Motor neuron (in vitro differentiated cells): ENCODE measurements at regions not wholly inside any gene's neighbourhood (a gene's known extent, or its start where the extent isn't known, plus 50 kb on each side); places are given as distances from the start of the nearest gene placed in this dataset.

Experiments used
- ATAC-seq, 8 experiments: fragments of 200-7000 bp; cut with Tn5 transposase; replicated peaks in 6 of 8; 2 replicates each; pipeline ENCODE4 v1.8.0; 2021; ENCODE audit warnings: mild to moderate bottlenecking in 8 of 8, moderate library complexity in 8 of 8
- H3K27ac ChIP-seq, 2 donors: fragments of 250-450 bp; sonication (Bioruptor Pico); 2 replicates each; pipeline ENCODE4 v1.9.0; 2021; ENCODE audit warnings: antibody characterized with exemption in 2 of 2, mild to moderate bottlenecking in 2 of 2, moderate library complexity in 1 of 2
- H3K4me1 ChIP-seq, 2 donors: fragments of 250-450 bp; sonication (Bioruptor Pico); replicated peaks in 1 of 2; 2 replicates each; pipeline ENCODE4 v1.6.1; 2021; ENCODE audit warnings: antibody characterized with exemption in 2 of 2, mild to moderate bottlenecking in 2 of 2, moderate library complexity in 1 of 2
- H3K4me3 ChIP-seq, 5 donors: fragments of 250-450 bp; sonication (Bioruptor Pico); 2 replicates each; pipeline ENCODE4 v1.9.0; 2021; ENCODE audit warnings: antibody characterized with exemption in 5 of 5, mild to moderate bottlenecking in 5 of 5, moderate library complexity in 4 of 5
- WGBS, 10 experiments: fragments of 450-650 bp; shearing (Covaris generic); methylation state at CpG; one replicate each; pipeline ENCODE4 v1.0.0; 2022; 5-methylcytosine and 5-hydroxymethylcytosine counted together
- in situ Hi-C, 9 experiments: fragments of 400-800 bp; cut with MboI; loops; one replicate each; pipeline ENCODE4 v1.15.0; 2021; ENCODE audit warnings: low sequenced_read_pairs in 9 of 9, low pct_unique_long_range_greater_than_20kb in 2 of 9; ENCODE audit not compliant: unreplicated experiment in 9 of 9

GRCh38 chr12:60399064-60399463, 803.2 kb downstream of the SLC16A7 start:
- 80 to 100% (median 96%) methylated on average over 2 to 5 of the region's 5 CpGs for WGBS, 10 experiments
- ATAC-seq = no peak
- in situ Hi-C loops = no loop called here
- H3K4me3 ChIP-seq = no peak overlapping the region
- H3K27ac ChIP-seq = no peak overlapping the region
- H3K4me1 ChIP-seq = no peaks in the 10 kb centered on the region

GRCh38 chr12:60402996-60403395, 807.2 kb downstream of the SLC16A7 start:
- Histone ChIP-seq H3K4me1 (no peaks in the 10 kb centered on the region), H3K27ac (no peak overlapping the region), H3K4me3 (no peak overlapping the region)
- ATAC-seq = no peak
- in situ Hi-C loops = no loop called here
- 31 to 100% (median 73%) methylated on average over 2 to 3 of the region's 3 CpGs; no CpG with 5 or more reads in 1 of the 10 experiments for WGBS, 10 experiments

- WGBS, 10 experiments = 63 to 100% (median 88%) methylated on average over 1 of the region's 1 CpG; no CpG with 5 or more reads in 3 of the 10 experiments
- no peak overlapping the region for H3K27ac ChIP-seq
- no peak for ATAC-seq
- in situ Hi-C loops = no loop called here
- H3K4me3 ChIP-seq = no peak overlapping the region
- no peaks in the 10 kb centered on the region for H3K4me1 ChIP-seq
These were observed 819.5 kb downstream of the SLC16A7 start for GRCh38 chr12:60415351-60415750.

- WGBS, 10 experiments = 0 to 100% (median 61%) methylated on average over 1 to 2 of the region's 2 CpGs; no CpG with 5 or more reads in 2 of the 10 experiments
- Histone ChIP-seq H3K27ac (no peak overlapping the region), H3K4me1 (no peaks in the 10 kb centered on the region), H3K4me3 (no peak overlapping the region)
- in situ Hi-C loops = no loop called here
- no peak for ATAC-seq
These were observed 824.2 kb downstream of the SLC16A7 start for GRCh38 chr12:60419986-60420385.

- no peaks in the 10 kb centered on the region for H3K4me1 ChIP-seq
- no peak overlapping the region for H3K27ac ChIP-seq
- H3K4me3 ChIP-seq = no peak overlapping the region
- in situ Hi-C loops = no loop called here
- no peak for ATAC-seq
- 80 to 100% (median 100%) methylated on average over 1 of the region's 1 CpG; no CpG with 5 or more reads in 1 of the 10 experiments for WGBS, 10 experiments
These were observed 825.9 kb downstream of the SLC16A7 start for GRCh38 chr12:60421741-60422140.

GRCh38 chr12:60437297-60437696, 841.5 kb downstream of the SLC16A7 start:
- ATAC-seq = no peak
- Histone ChIP-seq H3K4me3 (no peak overlapping the region), H3K4me1 (no peaks in the 10 kb centered on the region), H3K27ac (no peak overlapping the region)
- 50 to 80% (median 67%) methylated on average over 1 of the region's 1 CpG; no CpG with 5 or more reads in 5 of the 10 experiments for WGBS, 10 experiments
- in situ Hi-C loops = no loop called here

- in situ Hi-C loops = no loop called here
- ATAC-seq = no peak
- Histone ChIP-seq H3K4me3 (no peak overlapping the region), H3K4me1 (no peaks in the 10 kb centered on the region), H3K27ac (no peak overlapping the region)
- WGBS, 10 experiments = 23 to 100% (median 73%) methylated on average over 1 to 4 of the region's 4 CpGs
These were observed 845.7 kb downstream of the SLC16A7 start for GRCh38 chr12:60441577-60441976.

- Histone ChIP-seq H3K4me1 (no peaks in the 10 kb centered on the region), H3K4me3 (no peak overlapping the region), H3K27ac (no peak overlapping the region)
- in situ Hi-C loops = no loop called here
- no peak for ATAC-seq
These were observed 855.6 kb downstream of the SLC16A7 start for GRCh38 chr12:60451457-60451856.

GRCh38 chr12:60465060-60465459, 869.2 kb downstream of the SLC16A7 start:
- Histone ChIP-seq H3K4me1 (no peaks in the 10 kb centered on the region), H3K27ac (no peak overlapping the region), H3K4me3 (no peak overlapping the region)
- in situ Hi-C loops = no loop called here
- no peak for ATAC-seq

GRCh38 chr12:60468546-60468945, 872.7 kb downstream of the SLC16A7 start:
- WGBS, 10 experiments = 48 to 100% (median 91%) methylated on average over 4 to 5 of the region's 5 CpGs
- ATAC-seq = no peak
- in situ Hi-C loops = no loop called here
- H3K27ac ChIP-seq = no peak overlapping the region
- no peak overlapping the region for H3K4me3 ChIP-seq
- no peaks in the 10 kb centered on the region for H3K4me1 ChIP-seq

GRCh38 chr12:60475825-60476224, 880.0 kb downstream of the SLC16A7 start:
- Histone ChIP-seq H3K27ac (no peak overlapping the region), H3K4me1 (no peaks in the 10 kb centered on the region), H3K4me3 (no peak overlapping the region)
- WGBS, 10 experiments = 44 to 100% (median 80%) methylated on average over 1 to 3 of the region's 3 CpGs
- no peak for ATAC-seq
- in situ Hi-C loops = loop anchor here in 2 of 9 experiments (25.0 kb wide), 3 partner anchors 214 to 1039 kb away; no protein-coding TSS in a partner anchor

- Histone ChIP-seq H3K27ac (no peak overlapping the region), H3K4me1 (no peaks in the 10 kb centered on the region), H3K4me3 (no peak overlapping the region)
- in situ Hi-C loops = loop anchor here in 2 of 9 experiments (25.0 kb wide), 3 partner anchors 225 to 1050 kb away; no protein-coding TSS in a partner anchor
- 38 to 93% (median 86%) methylated on average over 1 of the region's 1 CpG; no CpG with 5 or more reads in 2 of the 10 experiments for WGBS, 10 experiments
- no peak for ATAC-seq
These were observed 891.5 kb downstream of the SLC16A7 start for GRCh38 chr12:60487284-60487683.

- Histone ChIP-seq H3K4me3 (no peak overlapping the region), H3K4me1 (no peaks in the 10 kb centered on the region), H3K27ac (no peak overlapping the region)
- no peak for ATAC-seq
- in situ Hi-C loops = loop anchor here in 2 of 9 experiments (25.0 kb wide), 3 partner anchors 227 to 1052 kb away; no protein-coding TSS in a partner anchor
These were observed 893.2 kb downstream of the SLC16A7 start for GRCh38 chr12:60489071-60489470.

- ATAC-seq = peak in 4 of 8 experiments; percentile 49 to 78 (median 76)
- in situ Hi-C loops = loop anchor here in 2 of 9 experiments (25.0 kb wide), 3 partner anchors 232 to 1057 kb away; no protein-coding TSS in a partner anchor
- no peak overlapping the region for H3K27ac ChIP-seq
- WGBS, 10 experiments = 0 to 49% (median 33%) methylated on average over 1 to 2 of the region's 2 CpGs; no CpG with 5 or more reads in 1 of the 10 experiments
- no peak overlapping the region for H3K4me3 ChIP-seq
- H3K4me1 ChIP-seq = no peaks in the 10 kb centered on the region
These were observed 898.4 kb downstream of the SLC16A7 start for GRCh38 chr12:60494244-60494643.
